ENCODE measurements at regions not wholly inside any gene's neighbourhood (a gene's known extent, or its start where the extent isn't known, plus 50 kb on each side); places are given as distances from the start of the nearest gene placed in this dataset.

GRCh38 chr2:14937336-14937735 is 304.8 kb downstream of the LRATD1 start:
- Histone ChIP-seq H3K36me3 (replicated peaks in 1 of 2; ENCODE audit: insufficient read depth in 1 of 2, low read depth in 2 of 2) (no peaks in the 10 kb centered on the region), H3K4me1 (peaks cover 14% of the 10 kb centered on the region), H3K4me3 (no peak overlapping the region), H3K27ac (no peak overlapping the region), H3K9me3 (peaks cover 0 to 5% (median 0%) of the 10 kb centered on the region in 3 donors), H3K27me3 (no peaks in the 10 kb centered on the region)
- TF ChIP-seq CTCF (IDR thresholded peaks at IDR 0.05) (no peak), POLR2A (IDR thresholded peaks at IDR 0.05) (no peak)
- no peak for DNase-seq
- no peak for ATAC-seq
- 86 to 89% methylated on average over 3 of the region's 3 CpGs for WGBS, 2 donors
- intact Hi-C loops (cut with DNase I) = no loop called here

- ATAC-seq = no peak
- peak in 2 of 4 donors; percentile 7 to 9 for DNase-seq
- WGBS, 2 donors = 81 to 85% methylated on average over 4 of the region's 4 CpGs
Observed at GRCh38 chr2:14941151-14941631, 308.7 kb downstream of the LRATD1 start.

GRCh38 chr2:14942987-14943386 is 310.5 kb downstream of the LRATD1 start:
- Histone ChIP-seq H3K4me1 (no peaks in the 10 kb centered on the region), H3K9me3 (no peaks in the 10 kb centered on the region), H3K4me3 (no peak overlapping the region), H3K27ac (no peak overlapping the region), H3K36me3 (replicated peaks in 1 of 2; ENCODE audit: insufficient read depth in 1 of 2, low read depth in 2 of 2) (no peaks in the 10 kb centered on the region), H3K27me3 (no peaks in the 10 kb centered on the region)
- ATAC-seq (no peak), DNase-seq (no peak)
- intact Hi-C loops (cut with DNase I) = no loop called here
- 87 to 88% methylated on average over 3 of the region's 3 CpGs for WGBS, 2 donors
- TF ChIP-seq POLR2A (IDR thresholded peaks at IDR 0.05) = no peak
- TF ChIP-seq CTCF (IDR thresholded peaks at IDR 0.05) = no peak

More at GRCh38 chr2:14941151-14941631, 308.7 kb downstream of the LRATD1 start:
- Histone ChIP-seq H3K36me3 (replicated peaks in 1 of 2; ENCODE audit: insufficient read depth in 1 of 2, low read depth in 2 of 2) (no peaks in the 10 kb centered on the region), H3K27ac (no peak overlapping the region), H3K4me3 (no peak overlapping the region), H3K4me1 (no peaks in the 10 kb centered on the region), H3K9me3 (peaks cover 0 to 5% (median 0%) of the 10 kb centered on the region in 3 donors), H3K27me3 (no peaks in the 10 kb centered on the region)
- TF ChIP-seq POLR2A (IDR thresholded peaks at IDR 0.05) (no peak), CTCF (IDR thresholded peaks at IDR 0.05) (no peak)
- intact Hi-C loops (cut with DNase I) = no loop called here

GRCh38 chr2:14944562-14945346 is 312.2 kb downstream of the LRATD1 start:
- peak; percentile 15 to 65 (median 50) for TF ChIP-seq CTCF (IDR thresholded peaks at IDR 0.05)
- TF ChIP-seq POLR2A (IDR thresholded peaks at IDR 0.05) = no peak
- Histone ChIP-seq H3K4me1 (no peaks in the 10 kb centered on the region), H3K9me3 (no peaks in the 10 kb centered on the region), H3K4me3 (no peak overlapping the region), H3K27me3 (no peaks in the 10 kb centered on the region), H3K36me3 (replicated peaks in 1 of 2; ENCODE audit: insufficient read depth in 1 of 2, low read depth in 2 of 2) (no peaks in the 10 kb centered on the region), H3K27ac (no peak overlapping the region)
- ATAC-seq (no peak), DNase-seq (peak; percentile 34 to 60 (median 40))
- WGBS, 2 donors = 47 to 67% methylated on average over 7 of the region's 7 CpGs
- intact Hi-C loops (cut with DNase I) = no loop called here
